NCI-H226 (cell line): ENCODE measurements at regions not wholly inside any gene's neighbourhood (a gene's known extent, or its start where the extent isn't known, plus 50 kb on each side); places are given as distances from the start of the nearest gene placed in this dataset.
"Not testable (repeated sequence)": the region's sequence is repeated elsewhere in the genome, so short reads cannot be mapped to it uniquely, and the experiment has no call there.

Source experiments
- DNase-seq: peaks from one replicate; pipeline ENCODE4 v3.0.0-alpha.2; 2015

GRCh38 chr7:131627735-131628190 lies 71.3 kb upstream of the PODXL start:
- DNase-seq = no peak

- no peak for DNase-seq
These were observed 70.2 kb upstream of the PODXL start for GRCh38 chr7:131626643-131627042.

GRCh38 chr7:131625817-131626372 lies 69.5 kb upstream of the PODXL start:
- peak; percentile 89 for DNase-seq

GRCh38 chr7:131625345-131625744 lies 68.9 kb upstream of the PODXL start:
- not testable (repeated sequence) for DNase-seq

- DNase-seq = no peak
These were observed 68.1 kb upstream of the PODXL start for GRCh38 chr7:131624536-131624935.

GRCh38 chr7:131623154-131623553 lies 66.7 kb upstream of the PODXL start:
- no peak for DNase-seq

GRCh38 chr7:131621652-131622051 lies 65.2 kb upstream of the PODXL start:
- DNase-seq = no peak

- DNase-seq = peak; percentile 88
These were observed 64.5 kb upstream of the PODXL start for GRCh38 chr7:131620673-131621609.

- peak; percentile 99 for DNase-seq
These were observed 63.2 kb upstream of the PODXL start for GRCh38 chr7:131619336-131620305.

GRCh38 chr7:131618391-131618790 lies 62.0 kb upstream of the PODXL start:
- no peak for DNase-seq

- no peak for DNase-seq
These were observed 60.2 kb upstream of the PODXL start for GRCh38 chr7:131616487-131617200.

- DNase-seq = no peak
These were observed 57.5 kb upstream of the PODXL start for GRCh38 chr7:131613909-131614308.

GRCh38 chr7:131610007-131610406 lies 53.6 kb upstream of the PODXL start:
- DNase-seq = no peak

GRCh38 chr7:131608116-131608500 lies 51.7 kb upstream of the PODXL start:
- no peak for DNase-seq

GRCh38 chr7:131607291-131608115 lies 51.1 kb upstream of the PODXL start:
- DNase-seq = no peak

GRCh38 chr7:131606346-131607290 lies 50.2 kb upstream of the PODXL start:
- peak; percentile 83 for DNase-seq
